ENCODE measurements at regions not wholly inside any gene's neighbourhood (a gene's known extent, or its start where the extent isn't known, plus 50 kb on each side); places are given as distances from the start of the nearest gene placed in this dataset.

DNA sequence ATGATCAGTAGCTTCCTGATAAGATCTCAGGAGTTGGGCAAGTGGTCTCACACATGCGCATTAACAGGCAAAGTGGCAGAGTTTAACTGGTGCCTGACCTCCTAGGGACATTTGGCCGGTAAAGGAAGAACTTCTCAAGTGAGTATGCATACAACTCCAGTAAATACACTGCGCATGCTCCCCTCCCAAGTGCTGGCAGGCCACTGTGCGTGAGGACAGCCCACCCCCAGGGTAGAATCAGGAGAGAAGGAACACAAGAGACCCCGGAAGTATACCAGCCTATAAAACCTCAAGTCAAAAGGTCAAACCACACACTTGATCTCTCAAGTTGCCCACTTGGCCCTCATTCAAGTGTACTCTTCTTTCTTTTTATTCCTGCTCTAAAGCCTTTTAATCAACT lies 225.5 kb upstream of the ANKRD50 start:
- no peak for TF ChIP-seq FOSL1 (IDR thresholded peaks at IDR 0.05; ENCODE audit: insufficient read depth, low read depth, low read length)
- TF ChIP-seq, protein P1, sequence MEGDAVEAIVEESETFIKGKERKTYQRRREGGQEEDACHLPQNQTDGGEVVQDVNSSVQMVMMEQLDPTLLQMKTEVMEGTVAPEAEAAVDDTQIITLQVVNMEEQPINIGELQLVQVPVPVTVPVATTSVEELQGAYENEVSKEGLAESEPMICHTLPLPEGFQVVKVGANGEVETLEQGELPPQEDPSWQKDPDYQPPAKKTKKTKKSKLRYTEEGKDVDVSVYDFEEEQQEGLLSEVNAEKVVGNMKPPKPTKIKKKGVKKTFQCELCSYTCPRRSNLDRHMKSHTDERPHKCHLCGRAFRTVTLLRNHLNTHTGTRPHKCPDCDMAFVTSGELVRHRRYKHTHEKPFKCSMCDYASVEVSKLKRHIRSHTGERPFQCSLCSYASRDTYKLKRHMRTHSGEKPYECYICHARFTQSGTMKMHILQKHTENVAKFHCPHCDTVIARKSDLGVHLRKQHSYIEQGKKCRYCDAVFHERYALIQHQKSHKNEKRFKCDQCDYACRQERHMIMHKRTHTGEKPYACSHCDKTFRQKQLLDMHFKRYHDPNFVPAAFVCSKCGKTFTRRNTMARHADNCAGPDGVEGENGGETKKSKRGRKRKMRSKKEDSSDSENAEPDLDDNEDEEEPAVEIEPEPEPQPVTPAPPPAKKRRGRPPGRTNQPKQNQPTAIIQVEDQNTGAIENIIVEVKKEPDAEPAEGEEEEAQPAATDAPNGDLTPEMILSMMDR (IDR thresholded peaks at IDR 0.05; ENCODE audit: control extremely low read depth in 1 of 3, insufficient read depth in 1 of 3, low read depth in 1 of 3, low read length in 3 of 3) = no peak
- TF ChIP-seq TAF7 (optimal IDR thresholded peaks at IDR 0.05; ENCODE audit: borderline replicate concordance, low read depth, low read length) = no peak
- no peak for TF ChIP-seq POLR2AphosphoS5 (IDR thresholded peaks at IDR 0.05; ENCODE audit: low read depth, low read length)
- TF ChIP-seq TCF12 (IDR thresholded peaks at IDR 0.05; ENCODE audit: low read depth, low read length) = no peak
- no peak for TF ChIP-seq POLR2A (IDR thresholded peaks at IDR 0.05; ENCODE audit: control extremely low read depth in 1 of 2, low read depth in 2 of 2, low read length in 2 of 2)
- TF ChIP-seq YY1 (IDR thresholded peaks at IDR 0.05; ENCODE audit: low read depth, low read length) = no peak
- TF ChIP-seq EGR1 (IDR thresholded peaks at IDR 0.05; ENCODE audit: borderline replicate concordance, low read depth, low read length) = no peak
- TF ChIP-seq EZH2 (IDR thresholded peaks at IDR 0.05; ENCODE audit: low read depth, low read length, severe bottlenecking) = no peak
- no peak for TF ChIP-seq MAX (IDR thresholded peaks at IDR 0.05)
- no peak for TF ChIP-seq USF2 (IDR thresholded peaks at IDR 0.05; ENCODE audit: low read length)
- no peak for TF ChIP-seq BRCA1 (IDR thresholded peaks at IDR 0.05; ENCODE audit: low read depth, low read length)
- no peak for TF ChIP-seq PHF8 (conservative IDR thresholded peaks at IDR 0.05; ENCODE audit: low read depth, low read length)
- no peak for TF ChIP-seq ZNF274 (IDR thresholded peaks at IDR 0.05; ENCODE audit: borderline replicate concordance, extremely low read depth, low read length)

Measured in H1 (cell line).